GM13977 (cell line): ENCODE measurements at regions not wholly inside any gene's neighbourhood (a gene's known extent, or its start where the extent isn't known, plus 50 kb on each side); places are given as distances from the start of the nearest gene placed in this dataset.

Experiments used
- DNase-seq: peaks from one replicate; pipeline ENCODE4 v3.0.0; 2012; ENCODE audit warnings: low spot score
- in situ Hi-C: fragments of 300-500 bp; cut with MboI; formaldehyde crosslinking; loops from one replicate; pipeline ENCODE4 v1.12.0; 2022; ENCODE audit warnings: low sequenced_read_pairs, low pct_unique_long_range_greater_than_20kb, mixed read lengths, inconsistent platforms; ENCODE audit not compliant: unreplicated experiment
- TF ChIP-seq, protein P1 (sequence below): IDR thresholded peaks from 2 replicates; pipeline ENCODE4 v1.5.1; 2012; ENCODE audit warnings: mild to moderate bottlenecking, control low read depth; ENCODE audit not compliant: insufficient read depth; ENCODE audit errors: extremely low read depth, missing control alignments

DNA sequence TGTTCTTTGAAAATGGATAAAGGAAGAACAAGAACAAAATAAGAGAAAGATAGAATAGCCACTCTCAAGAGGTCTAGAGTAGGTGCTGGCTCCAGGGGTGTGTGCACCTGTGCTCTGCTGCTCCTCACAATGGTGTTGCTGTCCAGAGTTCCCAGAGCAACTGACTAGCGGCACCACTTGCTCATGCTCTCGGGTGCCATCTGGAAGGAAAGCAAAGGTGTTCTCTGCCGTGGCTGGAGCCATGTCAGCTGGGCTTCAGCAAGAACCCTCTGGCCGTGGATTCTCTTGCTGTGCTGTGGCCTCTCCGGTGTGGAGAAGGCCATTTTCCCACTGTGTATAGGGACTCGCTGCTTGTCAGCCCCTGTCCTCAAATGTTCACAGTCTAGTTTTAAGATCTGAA, 114.6 kb upstream of the TEX51 start:
- TF ChIP-seq, protein P1, sequence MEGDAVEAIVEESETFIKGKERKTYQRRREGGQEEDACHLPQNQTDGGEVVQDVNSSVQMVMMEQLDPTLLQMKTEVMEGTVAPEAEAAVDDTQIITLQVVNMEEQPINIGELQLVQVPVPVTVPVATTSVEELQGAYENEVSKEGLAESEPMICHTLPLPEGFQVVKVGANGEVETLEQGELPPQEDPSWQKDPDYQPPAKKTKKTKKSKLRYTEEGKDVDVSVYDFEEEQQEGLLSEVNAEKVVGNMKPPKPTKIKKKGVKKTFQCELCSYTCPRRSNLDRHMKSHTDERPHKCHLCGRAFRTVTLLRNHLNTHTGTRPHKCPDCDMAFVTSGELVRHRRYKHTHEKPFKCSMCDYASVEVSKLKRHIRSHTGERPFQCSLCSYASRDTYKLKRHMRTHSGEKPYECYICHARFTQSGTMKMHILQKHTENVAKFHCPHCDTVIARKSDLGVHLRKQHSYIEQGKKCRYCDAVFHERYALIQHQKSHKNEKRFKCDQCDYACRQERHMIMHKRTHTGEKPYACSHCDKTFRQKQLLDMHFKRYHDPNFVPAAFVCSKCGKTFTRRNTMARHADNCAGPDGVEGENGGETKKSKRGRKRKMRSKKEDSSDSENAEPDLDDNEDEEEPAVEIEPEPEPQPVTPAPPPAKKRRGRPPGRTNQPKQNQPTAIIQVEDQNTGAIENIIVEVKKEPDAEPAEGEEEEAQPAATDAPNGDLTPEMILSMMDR = no peak
- in situ Hi-C loops = loop anchor here (25.0 kb wide), 1 partner anchor 522 kb away; no protein-coding TSS in a partner anchor
- DNase-seq = no peak

DNA sequence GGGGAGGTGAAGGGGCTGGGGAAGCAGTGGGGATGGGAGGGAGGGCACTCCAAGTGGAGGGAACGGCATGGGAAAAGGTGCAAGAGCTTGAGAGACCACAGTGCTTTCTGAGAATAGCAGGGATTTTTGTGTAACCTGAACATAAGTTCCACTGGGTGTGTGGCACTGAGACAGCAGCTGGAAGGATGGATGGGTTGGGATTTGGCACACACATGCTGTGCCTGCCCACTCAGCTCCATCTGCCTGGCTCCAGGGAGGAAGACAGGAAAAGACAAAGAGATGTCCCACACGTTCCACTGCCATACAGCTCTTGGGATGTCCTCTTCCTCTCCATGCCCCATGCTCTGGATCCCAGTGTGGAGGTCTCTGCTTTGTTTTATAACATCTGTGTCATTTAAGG, 114.1 kb upstream of the TEX51 start:
- in situ Hi-C loops = loop anchor here (25.0 kb wide), 1 partner anchor 522 kb away; no protein-coding TSS in a partner anchor
- DNase-seq = no peak
- TF ChIP-seq, protein P1 = no peak

DNA sequence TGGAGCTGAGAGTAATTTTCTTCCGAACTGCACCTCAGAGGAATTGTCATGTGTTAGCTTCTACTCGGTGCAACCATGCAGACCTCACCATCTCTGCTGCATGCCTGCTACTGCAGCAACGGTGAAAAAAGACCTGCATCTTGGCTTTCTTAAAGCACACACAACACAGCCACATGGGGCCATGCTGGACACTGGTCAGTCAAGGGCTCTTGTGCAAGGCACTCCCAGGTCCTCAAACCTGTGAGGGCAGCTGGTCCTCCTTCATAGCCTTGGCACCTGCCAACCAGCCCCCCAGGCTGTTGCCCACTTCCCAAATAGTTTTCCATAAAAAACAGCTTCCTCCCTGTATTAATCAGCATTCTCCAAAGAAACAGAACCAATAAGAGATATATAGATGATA, 113.5 kb upstream of the TEX51 start:
- no peak for DNase-seq
- TF ChIP-seq, protein P1 = no peak
- in situ Hi-C loops = loop anchor here (25.0 kb wide), 1 partner anchor 523 kb away; no protein-coding TSS in a partner anchor

DNA sequence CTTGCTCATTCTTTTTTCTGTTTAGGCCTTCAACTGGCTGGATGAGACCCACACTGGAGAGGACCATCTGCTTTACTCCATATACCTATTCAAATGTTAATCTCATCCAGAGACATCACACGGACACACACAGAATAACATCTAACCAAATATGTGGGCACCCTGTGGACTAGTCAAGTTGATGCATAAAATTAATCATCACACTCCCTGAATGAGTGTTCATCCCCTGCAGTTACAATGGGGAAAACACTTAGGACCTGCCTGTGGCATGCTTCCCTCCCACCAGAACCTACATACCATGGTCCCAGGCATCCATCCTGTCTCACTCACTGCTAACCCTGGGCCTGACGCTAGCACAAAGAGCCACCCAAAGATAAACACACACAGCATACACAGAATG, 112.8 kb upstream of the TEX51 start:
- TF ChIP-seq, protein P1 = no peak
- no peak for DNase-seq
- in situ Hi-C loops = loop anchor here (25.0 kb wide), 1 partner anchor 524 kb away; no protein-coding TSS in a partner anchor

DNA sequence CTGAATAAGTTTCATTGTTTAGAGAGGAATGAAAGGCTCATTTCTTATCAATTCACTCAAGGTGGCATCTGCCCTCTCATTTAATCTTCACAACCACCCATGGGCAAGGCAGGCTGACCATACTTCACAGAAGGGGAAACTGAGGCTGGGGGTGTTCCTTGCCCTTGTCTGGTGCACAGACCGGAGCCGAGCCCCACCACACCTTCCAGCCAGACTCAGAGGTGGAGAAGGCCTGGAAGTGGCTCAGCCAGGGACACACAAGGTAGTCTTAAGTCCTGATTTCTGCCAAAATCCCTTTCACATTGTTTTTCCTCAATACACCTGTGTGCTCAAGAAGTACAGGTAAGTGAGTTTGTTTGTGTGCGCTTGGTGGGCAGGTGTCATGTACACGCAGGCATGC, 111.9 kb upstream of the TEX51 start:
- TF ChIP-seq, protein P1 = no peak
- DNase-seq = no peak
- in situ Hi-C loops = loop anchor here (25.0 kb wide), 1 partner anchor 524 kb away; no protein-coding TSS in a partner anchor

DNA sequence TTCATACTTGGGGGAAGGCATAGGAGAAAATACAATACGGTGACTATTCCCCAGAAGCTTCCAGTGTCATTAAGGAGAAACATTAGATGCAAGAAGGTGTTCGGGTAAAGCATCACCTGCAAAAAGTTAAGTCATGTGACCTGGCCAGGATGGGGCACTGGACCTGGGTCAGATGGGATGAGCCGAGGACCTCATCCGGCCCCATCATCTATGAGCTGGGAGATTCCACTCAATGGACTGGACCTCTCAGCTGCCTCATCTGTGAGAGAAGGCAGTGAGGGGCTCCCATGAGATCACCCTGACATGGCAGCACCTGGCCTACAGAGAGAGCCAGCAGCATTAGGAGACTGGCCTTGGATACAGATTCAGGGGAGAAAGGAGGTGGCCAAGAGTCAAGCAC, 111.4 kb upstream of the TEX51 start:
- TF ChIP-seq, protein P1 = no peak
- in situ Hi-C loops = loop anchor here (25.0 kb wide), 1 partner anchor 525 kb away; no protein-coding TSS in a partner anchor
- DNase-seq = no peak
